IMR-90 (cell line): ENCODE measurements at regions not wholly inside any gene's neighbourhood (a gene's known extent, or its start where the extent isn't known, plus 50 kb on each side); places are given as distances from the start of the nearest gene placed in this dataset.
A peak's percentile ranks its signal among the peaks of the same experiment; 100 is the strongest.

Source experiments
- ATAC-seq: fragments of 200-7000 bp; cut with Tn5 transposase; 2 replicates; pipeline ENCODE4 v1.9.1; 2020; ENCODE audit warnings: low read depth, mild to moderate bottlenecking, moderate library complexity
- BruUV-seq: library from RNA; stranded (reverse); fragments of 400-500 nt; replicated peaks from 2 replicates; lab custom pipeline; 2021; lab: Mats Ljungman, UMichigan
- CTCF ChIA-PET: fragments of 300-600 bp; formaldehyde crosslinking; extraction: SDS; loops from one replicate; lab custom pipeline; 2021; ENCODE audit warnings: antibody characterized with exemption; lab: Yijun Ruan, JAX
- POLR2A ChIA-PET: fragments of 300-600 bp; sonication (Branson Sonifier 250); formaldehyde crosslinking; loops from one replicate; lab custom pipeline; 2022; ENCODE audit warnings: antibody characterized with exemption; ENCODE audit not compliant: unreplicated experiment; lab: Charles Lee
- DNase-seq: peaks from one replicate; pipeline ENCODE4 v3.0.0; 2013
- H2AFZ ChIP-seq: replicated peaks from 2 replicates; pipeline ENCODE3; 2013; ENCODE audit warnings: low read length, mild to moderate bottlenecking; ENCODE audit not compliant: poor library complexity
- H2AK5ac ChIP-seq: 2 replicates; pipeline ENCODE4 v1.6.1; 2013; ENCODE audit warnings: low read depth, low read length, inconsistent platforms
- H2AK9ac ChIP-seq: replicated peaks from 2 replicates; pipeline ENCODE3; 2013; ENCODE audit warnings: mild to moderate bottlenecking, low read depth, low read length, moderate library complexity; ENCODE audit not compliant: poor library complexity
- H2BK120ac ChIP-seq: 2 replicates; pipeline ENCODE4 v1.6.1; 2013; ENCODE audit warnings: low read depth, low read length, inconsistent platforms
- H2BK15ac ChIP-seq: 3 replicates; pipeline ENCODE4 v1.6.1; 2013; ENCODE audit warnings: low read depth, low read length, inconsistent platforms
- H2BK20ac ChIP-seq: 2 replicates; pipeline ENCODE4 v1.6.1; 2013; ENCODE audit warnings: low read depth, mild to moderate bottlenecking, inconsistent platforms, low read length, moderate library complexity
- H2BK5ac ChIP-seq: 2 replicates; pipeline ENCODE4 v1.6.1; 2013; ENCODE audit warnings: mild to moderate bottlenecking, low read depth, low read length, inconsistent platforms; ENCODE audit not compliant: poor library complexity, severe bottlenecking
- H3K14ac ChIP-seq: replicated peaks from 2 replicates; pipeline ENCODE4 v1.6.1; 2013; ENCODE audit warnings: low read depth, low read length, inconsistent platforms
- H3K18ac ChIP-seq: 2 replicates; pipeline ENCODE4 v1.6.1; 2013; ENCODE audit warnings: low read depth, low read length, control low read depth
- H3K23ac ChIP-seq: 2 replicates; pipeline ENCODE4 v1.6.1; 2013; ENCODE audit warnings: low read depth, low read length, inconsistent platforms
- H3K27ac ChIP-seq: 2 replicates; pipeline ENCODE4 v1.5.1; 2013; ENCODE audit warnings: mild to moderate bottlenecking, control low read depth, low read length; ENCODE audit not compliant: insufficient read depth
- H3K27me3 ChIP-seq: 2 replicates; pipeline ENCODE4 v1.6.1; 2013; ENCODE audit warnings: low read length; ENCODE audit not compliant: control insufficient read depth, insufficient read depth
- H3K36me3 ChIP-seq: 2 replicates; pipeline ENCODE4 v1.6.1; 2013; ENCODE audit warnings: low read length, mixed read lengths; ENCODE audit not compliant: control insufficient read depth, insufficient read depth
- H3K4ac ChIP-seq: 2 replicates; pipeline ENCODE4 v1.6.1; 2013; ENCODE audit warnings: low read depth, low read length, inconsistent platforms
- H3K4me1 ChIP-seq: 2 replicates; pipeline ENCODE4 v1.6.1; 2013; ENCODE audit warnings: low read length, mixed read lengths; ENCODE audit not compliant: control insufficient read depth, insufficient read depth
- H3K4me2 ChIP-seq: 2 replicates; pipeline ENCODE4 v1.6.1; 2013; ENCODE audit warnings: low read depth, mild to moderate bottlenecking, control low read depth, low read length, moderate library complexity
- H3K4me3 ChIP-seq: 2 replicates; pipeline ENCODE4 v1.5.1; 2013; ENCODE audit warnings: low read depth, mild to moderate bottlenecking, control low read depth, low read length, moderate library complexity; ENCODE audit not compliant: insufficient read depth
- H3K56ac ChIP-seq: 2 replicates; pipeline ENCODE4 v1.6.1; 2013; ENCODE audit warnings: low read length, inconsistent platforms; ENCODE audit not compliant: insufficient read depth; ENCODE audit errors: extremely low read depth
- H3K79me1 ChIP-seq, 2 experiments: 2 replicates each; pipeline ENCODE4 v1.6.1; 2013; ENCODE audit warnings: low read length in 2 of 2, inconsistent platforms in 1 of 2, low read depth in 1 of 2
- H3K9ac ChIP-seq: 2 replicates; pipeline ENCODE4 v1.6.1; 2013; ENCODE audit warnings: low read depth, low read length, control low read depth
- H3K9me1 ChIP-seq: 2 replicates; pipeline ENCODE4 v1.6.1; 2013; ENCODE audit warnings: low read length, inconsistent platforms; ENCODE audit not compliant: insufficient read depth
- H3K9me3 ChIP-seq: 2 replicates; pipeline ENCODE4 v1.6.1; 2013; ENCODE audit warnings: low read length; ENCODE audit not compliant: control insufficient read depth, insufficient read depth
- H4K20me1 ChIP-seq: 2 replicates; pipeline ENCODE4 v1.6.1; 2013; ENCODE audit warnings: low read length, inconsistent platforms; ENCODE audit not compliant: insufficient read depth
- H4K5ac ChIP-seq: 2 replicates; pipeline ENCODE4 v1.6.1; 2013; ENCODE audit warnings: mild to moderate bottlenecking, low read depth, low read length, control low read depth
- H4K8ac ChIP-seq, 2 experiments: 2 replicates each; pipeline ENCODE4 v1.6.1; 2013; ENCODE audit warnings: low read depth in 2 of 2, low read length in 2 of 2, control low read depth in 1 of 2, inconsistent platforms in 1 of 2
- H4K91ac ChIP-seq: 2 replicates; pipeline ENCODE4 v1.6.1; 2013; ENCODE audit warnings: low read depth, low read length, inconsistent platforms; ENCODE audit not compliant: insufficient read depth
- MAFK ChIP-seq: IDR thresholded peaks from 2 replicates; pipeline ENCODE4 v1.6.1; 2012; ENCODE audit warnings: low read depth, low read length, improper control_type of control experiment
- MAZ ChIP-seq: IDR thresholded peaks from 2 replicates; pipeline ENCODE4 v1.6.1; 2012; ENCODE audit warnings: low read depth, mild to moderate bottlenecking, low read length, improper control_type of control experiment, moderate library complexity, borderline replicate concordance
- POLR2A ChIP-seq: IDR thresholded peaks from 2 replicates; pipeline ENCODE4 v1.6.1; 2012; ENCODE audit warnings: mild to moderate bottlenecking, low read depth, low read length
- WGBS, 2 experiments: methylation state at CpG; one replicate each; pipeline versions ENCODE4 v1.1.5 to v1.1.7; 2013; ENCODE audit warnings: missing lambda C conversion rate in 2 of 2; ENCODE audit not compliant: insufficient read length in 1 of 2; ENCODE audit errors: extremely low coverage in 2 of 2; 5-methylcytosine and 5-hydroxymethylcytosine counted together
- dilution Hi-C: fragments of 300-500 bp; cut with HindIII; formaldehyde crosslinking; loops from one replicate; pipeline ENCODE4 v1.14.3; 2018; ENCODE audit warnings: low sequenced_read_pairs; ENCODE audit not compliant: unreplicated experiment
- in situ Hi-C: fragments of 300-500 bp; cut with MboI; formaldehyde crosslinking; loops from 3 replicates; pipeline ENCODE4 v1.14.3; 2019; ENCODE audit warnings: low sequenced_read_pairs, inconsistent platforms, mixed read lengths
- intact Hi-C: fragments of 100-400 bp; cut with micrococcal nuclease; formaldehyde crosslinking; loops from 2 replicates; pipeline ENCODE4 v1.10.0; 2022

- Histone ChIP-seq H4K8ac (no peak overlapping the region), H4K91ac (no peak overlapping the region), H3K14ac (no peak overlapping the region), H3K23ac (no peak overlapping the region), H2AK5ac (no peak overlapping the region), H3K9ac (no peak overlapping the region), H3K4me1 (0 out of 2 replicates have a peak, but pooled peaks cover 1% of the 10 kb centered on the region), H3K4ac (no peak overlapping the region), H3K9me3 (no peaks in the 10 kb centered on the region), H3K9me1 (no peaks in the 10 kb centered on the region), H3K27ac (no peak overlapping the region), H2AK9ac (no peak overlapping the region), H2BK5ac (no peak overlapping the region), H2BK15ac (no peak overlapping the region), H3K36me3 (no peaks in the 10 kb centered on the region), H4K5ac (no peak overlapping the region), H4K20me1 (no peaks in the 10 kb centered on the region), H3K27me3 (peaks cover 43% of the 10 kb centered on the region), H2BK120ac (no peak overlapping the region), H2AFZ (no peak overlapping the region), H3K4me2 (no peak overlapping the region), H3K18ac (no peak overlapping the region), H3K79me1 (no peaks in the 10 kb centered on the region), H3K4me3 (no peak overlapping the region), H3K56ac (no peak overlapping the region), H2BK20ac (no peak overlapping the region)
- TF ChIP-seq MAFK (peak; percentile 73), MAZ (no peak), POLR2A (no peak)
- peak; percentile 16 for DNase-seq
- POLR2A ChIA-PET = interaction anchor here (0.6 kb wide), 1 partner anchor 631 kb away, joined by 4 read pairs; no protein-coding TSS in a partner anchor
- intact Hi-C loops (no loop called here), in situ Hi-C loops (no loop called here), dilution Hi-C loops (no loop called here)
- CTCF ChIA-PET = no interaction called here
- 87% methylated on average over 2 of the region's 7 CpGs; no CpG with 5 or more reads in 1 of the 2 experiments for WGBS, 2 experiments
- no peak for ATAC-seq
- BruUV-seq = no TSS peak
These were observed 172.0 kb downstream of the INHBB start for GRCh38 chr2:120517751-120518469.
